Mucosa of gallbladder (tissue), 1 donor: ENCODE measurements at regions not wholly inside any gene's neighbourhood (a gene's known extent, or its start where the extent isn't known, plus 50 kb on each side); places are given as distances from the start of the nearest gene placed in this dataset.
"Not testable (repeated sequence)": the region's sequence is repeated elsewhere in the genome, so short reads cannot be mapped to it uniquely, and the experiment has no call there.

Experiments
- DNase-seq: peaks from one replicate; pipeline ENCODE4 v3.0.0-alpha.2; 2020; ENCODE audit warnings: low spot score
- donor health status: DM: no; HTN: no; CAD: no.

DNA sequence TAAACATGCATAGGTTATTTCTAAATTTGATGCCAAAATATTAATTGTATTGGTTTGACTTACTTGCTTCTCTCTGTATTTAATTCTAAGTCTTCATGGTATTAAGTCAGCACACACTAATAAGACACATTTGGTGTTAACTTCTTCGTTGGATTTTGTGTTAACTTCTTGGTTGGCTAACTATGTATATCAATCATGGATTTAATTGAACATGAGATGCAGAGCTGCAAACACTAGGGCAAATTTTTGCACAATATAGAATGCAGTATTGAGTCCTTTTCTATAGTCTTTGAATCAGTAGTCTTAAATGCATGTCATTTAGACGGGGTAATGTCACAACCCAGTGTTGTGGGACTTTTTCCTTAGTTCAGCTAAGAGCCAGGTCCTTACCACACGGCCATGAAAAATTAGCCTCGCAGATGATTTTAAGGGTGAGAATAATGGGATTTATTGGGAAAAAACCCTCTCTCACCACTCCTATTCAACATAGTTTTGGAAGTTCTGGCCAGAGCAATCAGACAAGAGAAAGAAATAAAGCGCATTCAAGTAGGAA lies 142.9 kb upstream of the TRIM24 start:
- no peak for DNase-seq

DNA sequence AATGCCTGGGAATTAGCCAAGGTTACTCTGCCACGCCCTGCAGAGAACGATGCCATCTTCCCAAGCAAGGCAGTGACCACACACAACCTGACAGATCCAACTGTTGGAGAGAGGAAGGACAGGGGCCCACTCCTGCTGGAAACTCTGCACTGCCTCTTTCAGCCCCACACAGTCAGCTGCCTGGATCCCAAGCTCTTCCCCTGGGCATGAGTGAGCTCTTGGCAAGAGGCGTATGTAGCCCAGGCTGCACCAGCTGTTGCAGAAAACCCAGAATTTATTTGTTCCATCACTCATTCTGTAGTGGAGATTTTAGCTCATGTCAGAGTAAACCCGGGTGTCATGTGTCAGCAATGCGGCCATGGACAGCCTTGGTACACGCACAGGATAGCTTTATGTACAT lies 135.1 kb upstream of the TRIM24 start:
- no peak for DNase-seq

DNA sequence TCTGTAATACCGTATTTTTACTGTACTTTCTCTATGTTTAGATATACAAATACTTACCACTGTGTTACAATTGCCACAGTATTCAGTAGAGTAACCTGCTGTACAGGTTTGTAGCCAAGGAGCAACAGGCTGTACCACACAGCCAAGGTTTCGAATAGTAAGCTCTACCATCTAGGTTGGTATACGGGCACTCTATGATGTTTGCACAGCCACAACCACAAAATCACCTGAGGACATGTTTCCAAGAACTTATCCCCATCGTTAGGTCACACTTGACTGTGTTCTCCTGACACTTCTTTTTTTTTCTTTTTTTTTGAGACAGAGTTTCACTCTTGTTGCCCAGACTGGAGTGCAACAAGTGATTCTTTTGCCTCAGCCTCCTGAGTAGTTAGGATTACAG lies 134.6 kb upstream of the TRIM24 start:
- DNase-seq = no peak

DNA sequence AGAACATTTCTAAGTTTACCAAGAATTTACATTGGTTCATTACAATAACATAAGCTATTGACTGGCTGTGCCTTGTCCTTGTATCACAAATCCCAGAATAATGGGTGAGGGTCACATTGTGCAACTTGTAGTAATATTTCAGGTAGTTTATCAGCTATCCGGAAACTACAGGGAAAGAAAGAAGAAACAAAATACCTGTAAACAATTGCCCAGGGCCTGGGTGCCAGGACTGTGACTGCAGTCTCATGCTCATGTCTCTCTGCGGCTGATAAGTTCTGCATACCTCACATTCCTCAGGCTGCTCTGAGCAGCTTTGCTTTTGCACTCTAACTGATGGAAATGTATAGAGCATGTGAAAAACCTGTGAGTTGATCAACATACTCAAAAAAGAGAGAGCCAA lies 131.8 kb upstream of the TRIM24 start:
- DNase-seq = no peak

DNA sequence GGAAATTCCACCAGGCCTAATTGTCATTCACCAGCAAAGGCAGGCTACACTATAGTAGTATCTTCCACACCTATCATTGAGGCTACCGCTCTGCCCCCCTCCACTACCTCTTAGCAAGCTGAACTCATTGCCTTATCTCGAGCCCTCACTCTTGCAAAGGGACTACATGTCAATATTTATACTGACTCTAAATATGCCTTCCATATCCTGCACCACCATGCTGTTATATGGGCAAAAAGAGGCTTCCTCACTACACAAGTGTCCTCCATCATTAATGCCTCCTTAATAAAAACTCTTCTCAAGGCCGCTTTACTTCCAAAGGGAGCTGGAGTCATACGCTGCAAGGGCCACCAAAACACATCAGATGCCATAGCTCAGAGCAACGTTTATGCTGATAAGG lies 127.2 kb upstream of the TRIM24 start:
- not testable (repeated sequence) for DNase-seq

DNA sequence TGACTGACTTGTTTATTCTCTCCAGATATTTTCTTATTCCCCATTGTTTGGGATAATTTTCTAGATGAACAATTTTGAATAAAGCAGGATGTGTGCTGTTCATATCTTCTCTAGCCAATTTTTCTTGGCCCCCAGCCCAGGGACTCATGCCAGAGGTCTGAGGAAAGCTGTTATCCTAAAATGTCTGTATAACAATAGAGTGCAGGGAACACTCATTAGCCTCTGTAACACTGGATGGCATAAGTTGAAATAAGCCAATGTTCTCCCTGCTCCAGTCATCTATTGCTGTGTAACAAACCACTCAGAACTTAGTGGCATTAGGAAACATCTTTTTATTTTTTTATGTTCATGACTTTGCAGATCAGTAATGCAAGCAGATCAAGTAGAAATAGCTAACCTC lies 121.7 kb upstream of the TRIM24 start:
- DNase-seq = peak; percentile 37

DNA sequence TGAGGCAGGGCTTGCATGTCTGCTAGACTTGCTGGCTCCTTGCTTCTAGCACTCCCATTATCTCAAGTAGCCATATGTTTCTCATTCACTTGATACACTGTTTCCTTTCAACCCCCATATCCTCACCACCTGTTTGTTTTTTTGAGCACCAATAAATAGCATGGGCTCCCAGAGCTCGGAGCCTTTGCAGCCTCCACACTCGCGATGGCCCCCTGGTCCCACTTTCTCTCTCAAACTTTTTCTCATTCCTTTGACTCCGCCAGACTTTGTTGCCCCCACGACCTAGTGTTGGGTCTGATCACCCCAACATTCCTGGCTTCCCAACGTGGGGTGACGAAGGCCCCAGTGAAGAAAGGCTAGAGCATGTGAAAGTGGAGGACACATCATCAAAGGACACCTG lies 120.8 kb upstream of the TRIM24 start:
- DNase-seq = not testable (repeated sequence)

DNA sequence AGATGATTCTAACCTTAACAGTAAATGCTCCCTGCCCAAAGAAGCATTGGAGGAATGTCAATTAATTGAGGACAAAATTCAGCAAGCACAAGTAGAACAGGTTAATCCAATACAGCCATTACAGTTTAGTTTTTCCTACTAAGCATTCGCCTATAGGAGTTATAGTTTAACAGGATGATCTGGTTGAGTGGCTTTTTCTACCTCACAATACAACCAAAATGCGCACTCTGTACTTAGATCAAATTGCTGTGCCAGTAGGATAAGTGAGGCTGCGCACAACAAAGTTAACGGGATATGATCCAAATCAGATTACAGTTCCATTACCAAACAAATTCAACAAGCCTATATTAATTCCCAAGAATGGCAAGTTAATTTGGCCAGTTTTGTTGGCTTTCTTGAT lies 117.1 kb upstream of the TRIM24 start:
- DNase-seq = no peak

DNA sequence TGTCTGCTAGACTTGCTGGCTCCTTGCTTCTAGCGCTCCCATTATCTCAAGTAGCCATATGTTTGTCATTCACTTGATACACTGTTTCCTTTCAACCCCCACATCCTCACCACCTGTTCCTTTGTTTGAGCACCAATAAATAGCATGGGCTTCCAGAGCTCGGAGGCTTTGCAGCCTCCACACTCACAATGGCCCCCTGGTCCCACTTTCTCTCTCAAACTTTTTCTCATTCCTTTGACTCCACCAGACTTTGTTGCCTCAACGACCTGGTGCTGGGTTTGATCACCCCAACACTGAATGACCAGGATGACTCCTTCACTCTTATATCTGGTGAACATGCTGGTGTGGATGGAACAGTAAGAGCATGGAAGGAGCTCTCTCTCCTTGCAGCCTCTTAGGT lies 114.5 kb upstream of the TRIM24 start:
- no peak for DNase-seq

DNA sequence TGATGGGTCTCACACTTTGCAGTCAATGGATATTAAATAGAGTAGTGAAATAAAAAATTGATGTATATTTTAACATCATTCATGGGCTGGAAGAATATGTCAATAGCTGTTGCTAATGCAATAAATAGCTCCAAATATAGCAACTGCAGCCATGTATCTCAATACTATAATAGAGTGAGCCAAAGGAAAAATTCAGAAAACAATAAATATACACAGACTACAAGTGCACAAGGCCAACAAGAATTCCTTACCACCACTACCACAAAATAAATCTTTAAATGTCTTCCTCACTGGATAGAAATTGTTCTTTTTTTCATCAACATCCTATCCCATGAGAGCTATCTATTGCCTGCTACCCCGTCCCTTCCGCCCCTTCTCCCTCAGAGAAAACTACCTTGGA lies 113.1 kb upstream of the TRIM24 start:
- no peak for DNase-seq

DNA sequence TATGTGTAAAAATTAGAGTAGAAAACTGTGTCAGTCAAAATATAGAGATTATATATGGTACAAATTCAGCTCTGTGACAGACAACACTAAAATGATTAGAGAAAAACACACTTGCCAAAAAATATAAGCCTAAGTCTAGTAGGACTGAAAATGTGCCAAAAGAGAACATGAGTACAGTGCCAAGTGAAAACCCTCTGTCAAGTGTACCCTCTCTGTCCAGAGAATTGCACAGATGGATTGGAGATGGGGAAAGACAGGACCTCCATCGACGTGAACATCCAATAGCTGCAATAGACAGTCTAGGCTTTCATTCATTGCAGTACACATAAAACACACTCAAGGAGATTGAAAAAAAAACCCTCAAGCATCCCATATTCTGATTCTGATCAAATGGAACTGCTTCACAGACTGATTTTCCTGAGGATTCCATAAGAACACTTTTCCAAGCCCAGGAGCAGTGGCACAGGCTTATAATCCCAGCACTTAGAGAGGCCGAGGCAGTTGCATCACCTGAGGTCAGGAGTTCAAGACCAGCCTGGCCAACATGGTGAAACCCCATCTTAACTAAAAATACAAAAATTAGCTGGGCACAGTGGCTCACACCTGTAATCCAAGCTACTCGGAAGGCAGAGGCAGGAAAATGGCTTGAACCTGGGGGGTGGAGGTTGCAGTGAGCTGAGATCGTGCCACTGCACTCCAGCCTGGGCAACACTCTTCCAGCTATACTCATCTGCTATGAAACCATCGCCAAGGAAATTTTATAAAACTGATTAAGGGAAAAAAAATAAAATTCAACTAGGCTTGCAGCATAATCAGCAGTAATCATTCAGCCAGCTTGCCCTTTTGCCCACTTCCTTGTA lies 110.0 kb upstream of the TRIM24 start:
- DNase-seq = no peak

DNA sequence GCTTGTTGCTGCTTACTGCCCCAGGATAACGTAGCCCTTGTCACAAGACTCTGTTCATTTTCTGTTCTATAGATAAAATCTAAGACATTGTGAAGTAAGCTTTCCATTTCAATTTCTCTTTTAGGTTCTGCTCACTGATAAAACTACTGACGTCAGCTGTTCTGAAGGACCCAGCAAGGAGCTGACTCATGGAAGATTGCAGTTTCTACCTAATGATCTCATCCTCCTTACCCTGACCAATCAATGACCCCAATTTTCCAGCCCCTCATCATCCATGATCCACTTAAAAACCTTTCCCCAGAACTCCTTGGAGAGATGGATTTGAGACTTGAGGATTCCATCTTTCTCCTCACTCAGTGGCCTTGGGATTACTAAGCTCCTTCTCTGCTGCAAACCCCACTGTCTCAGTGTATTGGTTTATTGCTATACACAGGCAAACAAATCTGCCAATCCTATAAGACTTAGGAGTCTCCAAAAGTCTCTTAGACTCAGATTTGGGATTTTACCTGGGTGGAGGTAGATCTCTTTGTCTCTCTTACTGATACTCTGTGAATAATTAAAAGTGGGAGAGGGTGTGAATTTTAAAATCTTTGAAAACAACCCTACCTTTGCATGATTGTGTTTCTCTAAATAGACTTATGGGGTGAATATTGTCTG lies 109.2 kb upstream of the TRIM24 start:
- DNase-seq = no peak

DNA sequence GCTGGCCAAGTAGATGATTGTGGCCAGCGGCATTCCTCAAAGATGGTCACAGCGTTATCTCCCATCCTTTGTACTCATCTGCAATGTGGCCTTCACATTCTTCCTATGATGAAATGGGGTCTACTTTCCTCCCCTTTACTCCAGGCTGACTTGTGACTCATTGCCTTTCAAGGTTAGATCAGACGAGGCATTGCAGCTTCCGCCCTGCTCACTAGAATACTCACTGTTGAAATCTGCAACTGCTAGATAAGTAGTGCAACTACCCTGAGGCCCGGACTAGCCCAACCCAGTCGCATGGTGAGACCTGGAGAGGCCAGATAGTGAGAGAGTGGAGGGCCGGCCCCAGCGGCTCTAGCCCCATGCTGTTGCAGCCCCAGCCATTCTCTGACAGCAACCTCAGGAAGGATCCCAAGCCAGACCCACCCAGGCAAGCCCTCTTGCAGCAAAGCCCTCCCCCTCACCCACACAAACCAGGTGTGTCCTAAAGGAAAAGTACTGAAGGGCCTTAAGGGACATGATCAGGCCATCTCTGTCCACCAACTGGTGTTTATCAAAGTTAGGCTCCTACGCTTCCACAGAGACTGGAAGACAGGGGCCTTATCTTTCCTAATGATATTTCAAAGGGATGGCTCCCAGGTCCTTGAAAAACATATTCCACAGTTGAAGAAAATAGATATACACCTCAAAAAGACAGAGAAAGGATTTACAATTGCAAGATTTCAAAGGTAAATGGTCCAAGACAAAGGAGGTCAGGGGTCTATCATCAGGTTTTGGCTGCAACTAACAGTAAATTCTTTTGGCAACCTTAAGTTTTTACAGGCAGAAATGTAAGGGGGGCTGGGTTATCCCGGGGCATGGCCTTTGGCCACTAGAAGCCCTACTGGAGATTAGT lies 107.2 kb upstream of the TRIM24 start:
- DNase-seq = no peak

DNA sequence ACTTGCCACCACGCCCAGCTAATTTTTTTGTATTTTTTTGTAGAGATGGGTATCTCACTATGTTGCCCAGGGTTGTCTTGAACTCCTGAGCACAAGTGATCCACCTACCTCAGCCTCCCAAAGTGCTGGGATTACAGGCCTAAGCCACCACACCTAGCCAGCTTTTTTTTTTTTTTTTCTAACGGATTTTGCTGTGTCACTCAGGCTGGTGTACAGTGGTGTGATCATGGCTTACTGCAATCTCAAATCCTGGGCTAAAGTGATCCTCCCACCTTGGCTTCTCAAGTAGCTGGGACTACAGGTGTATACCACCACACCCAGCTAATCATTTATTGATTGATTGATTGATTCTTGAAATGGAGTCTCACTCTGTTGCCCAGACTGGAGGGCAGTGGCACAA lies 106.0 kb upstream of the TRIM24 start:
- no peak for DNase-seq

DNA sequence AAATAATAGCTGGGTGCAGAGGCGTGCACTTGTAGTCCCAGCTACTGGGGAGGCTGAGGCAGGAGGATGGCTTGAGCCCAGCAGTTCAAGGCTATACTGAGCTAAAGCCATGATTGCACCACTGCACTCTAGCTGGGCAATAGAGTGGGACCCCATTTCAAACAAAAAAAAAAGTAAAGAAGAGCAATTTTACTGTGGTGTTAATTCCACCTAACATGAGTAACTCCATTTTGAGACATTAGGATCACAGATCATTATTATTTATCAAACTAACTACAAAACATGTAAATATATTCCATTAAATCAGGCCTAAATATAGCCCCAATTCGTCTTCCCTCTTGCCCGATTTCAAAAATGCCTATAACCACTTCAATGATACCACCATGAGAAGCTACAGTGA lies 104.8 kb upstream of the TRIM24 start:
- DNase-seq = no peak

DNA sequence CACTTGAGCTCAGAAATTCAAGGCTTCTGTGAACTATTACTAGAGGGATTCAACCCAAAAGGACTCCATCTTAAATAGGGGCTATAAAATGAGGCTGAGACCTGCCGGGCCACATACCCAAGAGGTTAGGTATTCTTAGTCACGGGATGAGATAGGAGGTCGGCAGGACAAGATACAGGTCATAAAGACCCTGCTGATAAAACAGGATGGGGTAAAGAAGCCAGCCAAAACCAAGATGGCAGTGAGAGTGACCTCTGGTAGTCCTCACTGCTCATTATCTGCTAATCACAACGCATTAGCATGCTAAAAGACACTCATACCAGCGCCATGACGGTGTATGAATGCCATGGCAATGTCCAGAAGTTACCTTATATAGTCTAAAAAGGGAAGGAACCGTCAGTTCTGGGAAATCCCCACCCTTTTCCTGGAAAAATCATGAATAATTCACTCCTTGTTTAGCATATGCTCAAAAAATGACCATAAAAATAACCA lies 101.2 kb upstream of the TRIM24 start:
- DNase-seq = no peak

DNA sequence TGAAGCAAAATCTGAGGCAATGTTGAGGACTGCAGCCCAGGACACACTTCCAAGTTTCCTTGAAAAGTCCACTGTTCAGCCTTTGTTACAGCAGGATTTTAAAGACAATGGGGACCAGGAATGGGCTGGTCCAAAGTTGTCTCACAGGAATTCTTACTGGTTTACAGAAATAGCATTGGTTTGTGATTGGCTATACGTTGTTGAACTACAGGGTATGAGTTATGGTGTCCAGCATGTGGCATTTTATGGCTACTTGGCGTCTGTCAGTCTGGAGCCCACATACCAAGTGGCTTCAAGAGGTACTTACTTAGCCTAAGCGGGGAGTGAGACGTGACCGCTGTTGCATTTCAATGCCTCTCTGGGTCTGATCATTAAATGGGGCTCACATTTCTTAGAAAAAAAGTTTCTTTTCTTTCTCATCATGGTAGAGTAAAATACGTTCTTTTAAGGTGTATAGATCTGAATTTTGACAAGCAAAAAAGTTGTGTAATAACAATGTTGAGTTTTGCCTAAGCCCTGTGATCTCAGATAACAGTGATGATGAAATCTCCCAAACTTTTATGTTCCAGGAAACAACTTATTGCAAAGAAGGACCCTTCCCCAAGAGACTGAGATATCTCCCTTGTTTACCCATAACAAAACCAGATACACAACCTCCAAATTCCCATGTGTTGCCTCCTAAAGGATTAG lies 100.0 kb upstream of the TRIM24 start:
- no peak for DNase-seq

DNA sequence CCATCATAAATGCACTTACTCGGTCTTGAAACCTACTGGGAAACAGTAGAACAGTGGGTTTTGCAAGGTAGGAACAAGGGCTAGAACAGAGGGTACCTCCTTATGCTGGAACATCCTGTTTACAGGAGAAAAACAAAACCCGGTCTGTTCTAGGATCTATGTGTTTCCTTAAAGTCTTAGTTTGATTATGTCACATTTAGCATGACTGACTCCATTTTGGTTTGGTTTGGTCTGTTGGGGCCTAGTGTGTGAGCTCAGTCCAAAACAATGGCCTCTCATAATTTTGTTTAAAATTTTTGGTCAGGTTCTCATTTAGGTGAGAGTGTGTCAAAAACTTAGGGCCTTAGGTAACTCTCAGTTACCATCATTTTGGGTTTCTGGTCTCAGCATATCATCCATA lies 96.3 kb upstream of the TRIM24 start:
- DNase-seq = no peak

DNA sequence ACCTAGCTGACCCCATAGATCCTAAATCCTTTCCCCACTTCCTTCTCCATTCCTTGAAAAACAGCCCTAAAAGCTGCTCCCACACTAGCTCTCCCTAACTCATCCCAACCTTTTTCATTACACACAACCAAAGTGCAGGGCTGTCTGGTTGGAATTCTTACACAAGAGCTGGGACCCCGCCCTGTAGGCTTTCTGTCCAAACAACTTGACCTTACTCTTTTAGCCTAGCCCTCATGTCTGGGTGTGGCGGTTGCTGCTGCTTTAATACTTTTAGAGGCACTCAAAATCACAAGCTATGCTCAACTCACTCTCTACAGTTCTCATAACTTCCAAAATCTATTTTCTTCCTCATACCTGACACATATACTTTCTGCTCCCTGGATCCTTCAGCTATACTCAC lies 93.9 kb upstream of the TRIM24 start:
- DNase-seq = not testable (repeated sequence)

DNA sequence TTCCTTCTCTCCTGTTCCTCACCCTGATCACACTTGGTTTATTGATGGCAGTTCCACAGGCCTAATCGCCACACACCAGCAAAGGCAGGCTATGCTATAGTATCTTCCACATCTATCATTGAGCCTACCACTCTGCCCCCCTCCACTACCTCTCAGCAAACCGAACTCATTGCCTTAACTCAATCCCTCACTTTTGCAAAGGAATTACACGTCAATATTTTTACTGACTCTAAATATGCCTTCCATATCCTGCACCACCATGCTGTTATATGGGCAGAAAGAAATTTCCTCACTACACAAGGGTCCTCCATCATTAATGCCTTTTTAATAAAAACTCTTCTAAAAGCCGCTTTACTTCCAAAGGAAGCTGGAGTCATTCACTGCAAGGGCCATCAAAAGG lies 93.4 kb upstream of the TRIM24 start:
- DNase-seq = not testable (repeated sequence)

DNA sequence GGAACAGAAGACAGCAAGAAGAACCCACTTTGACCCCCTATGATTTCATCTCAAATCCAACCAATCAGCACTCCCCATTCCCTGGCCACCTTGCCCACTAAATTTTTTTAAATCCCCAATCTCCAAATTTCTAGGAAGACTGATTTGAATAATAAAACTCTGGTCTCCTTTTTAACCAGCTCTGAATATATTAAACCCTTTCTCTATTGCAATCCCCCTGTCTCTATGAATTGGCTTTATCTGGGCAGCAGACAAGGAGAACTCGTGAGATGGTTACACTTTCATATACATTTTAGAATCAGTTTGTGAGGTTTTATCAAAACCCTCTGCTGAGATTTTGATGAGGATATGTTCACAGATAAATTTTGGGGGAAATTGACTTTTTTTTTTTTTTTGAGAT lies 90.3 kb upstream of the TRIM24 start:
- no peak for DNase-seq
